ENCODE measurements at regions not wholly inside any gene's neighbourhood (a gene's known extent, or its start where the extent isn't known, plus 50 kb on each side); places are given as distances from the start of the nearest gene placed in this dataset.
"Not testable (repeated sequence)": the region's sequence is repeated elsewhere in the genome, so short reads cannot be mapped to it uniquely, and the experiment has no call there.

DNA sequence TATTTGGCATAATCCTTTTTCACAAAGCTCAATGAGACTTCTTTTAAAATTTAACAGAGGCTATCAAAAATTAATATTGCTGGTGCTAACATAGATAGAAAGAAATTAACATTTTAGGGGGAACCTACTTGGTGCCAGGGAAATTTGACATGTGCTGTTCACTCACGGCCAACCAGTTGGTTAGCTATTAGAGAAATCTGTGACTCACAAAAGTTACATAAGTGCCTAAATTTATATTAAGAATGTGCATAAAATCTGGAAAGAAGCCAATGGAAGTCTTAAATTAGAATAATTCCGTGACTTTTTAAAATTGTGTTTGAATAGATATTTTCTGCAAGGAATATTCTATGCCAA is 184.3 kb upstream of the MAP2 start:
- Histone ChIP-seq H3K36me3 (no peaks in the 10 kb centered on the region), H3K27me3 (peaks cover 8% of the 10 kb centered on the region), H3K27ac (no peak overlapping the region), H3K9me3 (peaks cover 0 to 19% (median 0%) of the 10 kb centered on the region in 3 donors), H3K4me1 (no peaks in the 10 kb centered on the region), H3K4me3 (no peak overlapping the region)
- 39 to 46% methylated on average over 2 of the region's 2 CpGs for WGBS, 2 donors (ENCODE audit: low coverage in 1 of 2)
- no peak for ATAC-seq
- TF ChIP-seq, protein P1, sequence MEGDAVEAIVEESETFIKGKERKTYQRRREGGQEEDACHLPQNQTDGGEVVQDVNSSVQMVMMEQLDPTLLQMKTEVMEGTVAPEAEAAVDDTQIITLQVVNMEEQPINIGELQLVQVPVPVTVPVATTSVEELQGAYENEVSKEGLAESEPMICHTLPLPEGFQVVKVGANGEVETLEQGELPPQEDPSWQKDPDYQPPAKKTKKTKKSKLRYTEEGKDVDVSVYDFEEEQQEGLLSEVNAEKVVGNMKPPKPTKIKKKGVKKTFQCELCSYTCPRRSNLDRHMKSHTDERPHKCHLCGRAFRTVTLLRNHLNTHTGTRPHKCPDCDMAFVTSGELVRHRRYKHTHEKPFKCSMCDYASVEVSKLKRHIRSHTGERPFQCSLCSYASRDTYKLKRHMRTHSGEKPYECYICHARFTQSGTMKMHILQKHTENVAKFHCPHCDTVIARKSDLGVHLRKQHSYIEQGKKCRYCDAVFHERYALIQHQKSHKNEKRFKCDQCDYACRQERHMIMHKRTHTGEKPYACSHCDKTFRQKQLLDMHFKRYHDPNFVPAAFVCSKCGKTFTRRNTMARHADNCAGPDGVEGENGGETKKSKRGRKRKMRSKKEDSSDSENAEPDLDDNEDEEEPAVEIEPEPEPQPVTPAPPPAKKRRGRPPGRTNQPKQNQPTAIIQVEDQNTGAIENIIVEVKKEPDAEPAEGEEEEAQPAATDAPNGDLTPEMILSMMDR (IDR thresholded peaks at IDR 0.05): no peak
- no peak for TF ChIP-seq POLR2A (IDR thresholded peaks at IDR 0.05)
- no peak for TF ChIP-seq POLR2AphosphoS5 (IDR thresholded peaks at IDR 0.05)
- TF ChIP-seq EP300 (IDR thresholded peaks at IDR 0.05): no peak

DNA sequence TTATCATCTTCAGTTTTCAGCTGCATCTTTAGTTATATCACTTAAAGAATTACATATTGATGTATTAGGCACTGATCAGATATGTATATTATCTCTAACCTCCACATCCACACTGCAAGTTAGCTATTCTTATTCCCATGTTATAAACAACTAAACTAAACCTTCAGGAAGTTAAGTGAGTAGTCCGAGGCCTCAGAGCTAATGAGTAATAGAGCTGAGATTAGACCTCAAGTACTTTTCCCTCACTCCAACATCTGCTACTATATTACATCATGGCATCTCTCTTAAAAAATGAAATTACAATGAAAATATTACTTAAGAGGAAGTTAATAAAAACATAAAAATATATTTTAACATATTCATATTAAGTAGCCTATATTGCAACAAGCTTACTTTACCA is 183.6 kb upstream of the MAP2 start:
- Histone ChIP-seq H3K27ac (no peak overlapping the region), H3K9me3 (peaks cover 0 to 19% (median 0%) of the 10 kb centered on the region in 3 donors), H3K4me3 (no peak overlapping the region), H3K36me3 (no peaks in the 10 kb centered on the region), H3K27me3 (peaks cover 8% of the 10 kb centered on the region), H3K4me1 (no peaks in the 10 kb centered on the region)
- WGBS, 2 donors (ENCODE audit: low coverage in 1 of 2): 0 to 21% methylated on average over 1 of the region's 1 CpG
- ATAC-seq: no peak
- TF ChIP-seq POLR2AphosphoS5 (IDR thresholded peaks at IDR 0.05) (no peak), EP300 (IDR thresholded peaks at IDR 0.05) (no peak), POLR2A (IDR thresholded peaks at IDR 0.05) (no peak)
- TF ChIP-seq, protein P1 (IDR thresholded peaks at IDR 0.05): no peak

DNA sequence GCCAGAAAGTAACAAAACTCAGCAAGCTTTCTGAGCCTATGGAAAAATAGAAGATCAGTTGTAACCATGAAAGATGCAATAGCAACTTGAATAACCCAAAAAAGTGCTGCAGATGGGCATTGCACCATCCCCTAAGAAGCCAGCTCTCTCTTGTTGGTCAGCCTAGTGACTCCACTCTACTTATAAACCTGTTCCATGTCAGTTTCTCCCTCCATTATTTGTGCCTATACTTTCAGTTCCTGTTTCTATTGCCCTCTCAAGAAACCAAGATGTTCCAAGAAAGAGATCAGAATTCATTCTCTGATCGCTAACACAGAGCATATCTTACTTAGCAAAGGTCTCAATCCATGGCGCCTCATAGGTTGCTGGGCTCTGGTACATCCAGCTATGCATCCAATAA is 170.3 kb upstream of the MAP2 start:
- TF ChIP-seq, protein P1 (IDR thresholded peaks at IDR 0.05): no peak
- no peak for TF ChIP-seq POLR2AphosphoS5 (IDR thresholded peaks at IDR 0.05)
- no peak for TF ChIP-seq EP300 (IDR thresholded peaks at IDR 0.05)
- no peak for TF ChIP-seq POLR2A (IDR thresholded peaks at IDR 0.05)
- no peak for ATAC-seq
- H3K27me3 ChIP-seq: no peaks in the 10 kb centered on the region

DNA sequence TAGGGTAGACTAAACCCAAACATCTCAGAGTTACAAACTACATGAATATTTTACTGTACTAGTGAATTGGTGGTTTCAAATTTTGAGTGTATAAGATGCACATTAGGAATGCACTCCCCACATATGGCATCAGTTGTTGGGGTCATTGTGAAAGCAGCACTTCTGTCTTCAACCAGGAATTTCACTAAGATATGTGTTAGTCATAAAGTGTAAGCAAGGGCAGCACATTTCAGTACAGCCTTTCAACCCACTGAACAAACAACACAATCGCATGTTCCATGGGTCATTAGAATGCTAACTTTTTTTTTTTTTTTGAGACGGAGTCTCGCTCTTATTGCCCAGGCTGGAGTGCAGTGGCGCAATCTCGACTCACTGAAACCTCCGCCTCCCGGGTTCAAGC is 164.1 kb upstream of the MAP2 start:
- no peak for ATAC-seq
- 91 to 94% methylated on average over 6 to 7 of the region's 7 CpGs for WGBS, 2 donors (ENCODE audit: low coverage in 1 of 2)
- Histone ChIP-seq H3K36me3 (no peaks in the 10 kb centered on the region), H3K4me1 (no peaks in the 10 kb centered on the region), H3K27ac (no peak overlapping the region), H3K27me3 (no peaks in the 10 kb centered on the region), H3K4me3 (no peak overlapping the region), H3K9me3 (no peaks in the 10 kb centered on the region)
- TF ChIP-seq, protein P1 (IDR thresholded peaks at IDR 0.05): no peak
- no peak for TF ChIP-seq EP300 (IDR thresholded peaks at IDR 0.05)
- TF ChIP-seq POLR2A (IDR thresholded peaks at IDR 0.05): no peak
- no peak for TF ChIP-seq POLR2AphosphoS5 (IDR thresholded peaks at IDR 0.05)

More for the DNA sequence above, 170.3 kb upstream of the MAP2 start:
- Histone ChIP-seq H3K9me3 (no peaks in the 10 kb centered on the region), H3K36me3 (no peaks in the 10 kb centered on the region), H3K27ac (no peak overlapping the region), H3K4me3 (no peak overlapping the region), H3K4me1 (no peaks in the 10 kb centered on the region)
- WGBS, 2 donors (ENCODE audit: low coverage in 1 of 2): 67 to 70% methylated on average over 2 of the region's 2 CpGs

DNA sequence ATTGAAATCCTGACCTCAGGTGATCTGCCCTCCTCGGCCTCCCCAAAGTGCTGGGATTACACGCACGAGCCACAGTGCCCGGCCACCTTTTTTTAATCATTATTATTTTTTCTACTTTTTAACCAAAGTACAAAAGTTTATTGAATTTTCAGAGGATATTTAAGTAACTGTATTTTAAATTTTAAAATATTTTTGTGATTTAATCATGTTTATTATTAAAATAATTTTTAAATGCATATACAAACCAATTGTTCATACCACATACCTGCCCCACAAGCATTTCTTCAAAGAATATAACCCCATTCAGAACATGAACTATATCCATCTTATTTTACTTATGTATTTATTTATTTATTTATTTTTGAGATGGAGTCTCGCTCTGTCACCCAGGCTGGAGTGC is 163.6 kb upstream of the MAP2 start:
- Histone ChIP-seq H3K9me3 (no peaks in the 10 kb centered on the region), H3K36me3 (no peaks in the 10 kb centered on the region), H3K27me3 (no peaks in the 10 kb centered on the region), H3K4me3 (no peak overlapping the region), H3K27ac (no peak overlapping the region), H3K4me1 (no peaks in the 10 kb centered on the region)
- WGBS, 2 donors (ENCODE audit: low coverage in 1 of 2): 91 to 94% methylated on average over 5 of the region's 5 CpGs
- TF ChIP-seq EP300 (IDR thresholded peaks at IDR 0.05): no peak
- TF ChIP-seq POLR2A (IDR thresholded peaks at IDR 0.05): no peak
- TF ChIP-seq, protein P1 (IDR thresholded peaks at IDR 0.05): no peak
- TF ChIP-seq POLR2AphosphoS5 (IDR thresholded peaks at IDR 0.05): no peak
- ATAC-seq: no peak

DNA sequence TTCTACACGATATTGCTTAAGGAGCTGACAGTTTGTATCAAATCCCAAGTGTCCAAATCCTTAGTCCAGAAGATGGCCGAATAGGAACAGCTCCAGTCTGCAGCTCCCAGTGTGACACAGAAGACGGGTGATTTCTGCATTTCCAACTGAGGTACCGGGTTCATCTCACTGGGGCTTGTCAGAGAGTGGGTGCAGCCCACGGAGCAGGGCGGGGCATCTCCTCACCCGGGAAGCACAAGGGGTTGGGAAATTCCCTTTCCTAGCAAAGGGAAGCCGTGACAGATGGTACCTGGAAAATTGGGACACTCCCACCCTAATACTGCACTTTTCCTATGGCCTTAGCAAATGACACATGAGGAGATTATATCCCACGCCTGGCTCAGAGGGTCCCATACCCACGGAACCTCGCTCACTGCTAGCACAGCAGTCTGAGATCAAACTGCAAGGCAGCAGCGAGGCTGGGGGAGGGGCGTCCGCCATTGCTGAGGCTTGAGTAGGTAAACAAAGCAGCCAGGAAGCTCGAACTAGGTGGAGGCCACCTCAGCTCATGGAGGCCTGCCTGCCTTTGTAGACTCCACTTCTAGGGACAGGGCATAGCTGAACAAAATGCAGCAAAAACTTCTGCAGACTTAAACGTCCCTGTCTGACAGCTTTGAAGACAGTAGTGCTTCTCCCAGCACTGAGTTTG is 162.3 kb upstream of the MAP2 start:
- not testable (repeated sequence) for H3K27ac ChIP-seq, H3K36me3 ChIP-seq, H3K4me3 ChIP-seq, H3K9me3 ChIP-seq, H3K27me3 ChIP-seq, H3K4me1 ChIP-seq, ATAC-seq
- WGBS, 2 donors (ENCODE audit: low coverage in 1 of 2): 75 to 84% methylated on average over 5 to 12 of the region's 16 CpGs
